H1 (cell line): ENCODE measurements at regions not wholly inside any gene's neighbourhood (a gene's known extent, or its start where the extent isn't known, plus 50 kb on each side); places are given as distances from the start of the nearest gene placed in this dataset.

Experiments used
- BACH1 ChIP-seq: IDR thresholded peaks from 2 replicates; pipeline ENCODE4 v1.6.1; 2012; ENCODE audit warnings: low read length, improper control_type of control experiment
- CEBPB ChIP-seq: IDR thresholded peaks from 2 replicates; pipeline ENCODE4 v1.6.1; 2012; ENCODE audit warnings: low read depth, low read length
- CTBP2 ChIP-seq: IDR thresholded peaks from 2 replicates; pipeline ENCODE4 v1.7.0; 2011; ENCODE audit warnings: borderline replicate concordance, mild to moderate bottlenecking, moderate library complexity, mixed read lengths, low read length; ENCODE audit not compliant: insufficient read depth, insufficient read length
- EP300 ChIP-seq, 2 experiments: IDR thresholded peaks; 1 replicate in 1 of 2; 2 replicates in 1 of 2; pipeline ENCODE4 v1.6.1; 2011 to 2012; ENCODE audit warnings: low read depth in 2 of 2, low read length in 2 of 2, mild to moderate bottlenecking in 2 of 2, borderline replicate concordance in 1 of 2, inconsistent platforms in 1 of 2, moderate library complexity in 1 of 2
- EZH2 ChIP-seq: fragments of 200-600 bp; sonication (generic); IDR thresholded peaks from 2 replicates; pipeline ENCODE4 v1.7.1; 2012; ENCODE audit warnings: low read depth, mild to moderate bottlenecking, moderate library complexity, low read length, inconsistent platforms; ENCODE audit not compliant: severe bottlenecking
- JUND ChIP-seq: IDR thresholded peaks from 2 replicates; pipeline ENCODE4 v1.6.1; 2011; ENCODE audit warnings: mild to moderate bottlenecking, improper control_type of control experiment, low read length
- POLR2A ChIP-seq, 2 experiments: IDR thresholded peaks; 1 replicate in 1 of 2; 2 replicates in 1 of 2; pipeline ENCODE4 v1.6.1; 2011; ENCODE audit warnings: low read depth in 2 of 2, low read length in 2 of 2, mild to moderate bottlenecking in 2 of 2; ENCODE audit errors: control extremely low read depth in 1 of 2
- RAD21 ChIP-seq, 2 experiments: IDR thresholded peaks in 1 of 2; conservative IDR thresholded peaks in 1 of 2; 2 replicates each; pipeline ENCODE4 v1.6.1; 2011; ENCODE audit warnings: low read depth in 2 of 2, low read length in 2 of 2, improper control_type of control experiment in 1 of 2, inconsistent platforms in 1 of 2, mild to moderate bottlenecking in 1 of 2, moderate library complexity in 1 of 2
- SIX5 ChIP-seq: IDR thresholded peaks from 2 replicates; pipeline ENCODE4 v1.6.1; 2011; ENCODE audit warnings: mild to moderate bottlenecking, low read depth, low read length
- SRF ChIP-seq: IDR thresholded peaks from 2 replicates; pipeline ENCODE4 v1.6.1; 2011; ENCODE audit warnings: mild to moderate bottlenecking, low read depth, low read length, moderate library complexity
- YY1 ChIP-seq: IDR thresholded peaks from 2 replicates; pipeline ENCODE4 v1.6.1; 2011; ENCODE audit warnings: low read depth, mild to moderate bottlenecking, low read length
- TF ChIP-seq, protein P1 (sequence below), 3 experiments: IDR thresholded peaks; 1 replicate in 2 of 3; 2 replicates in 1 of 3; pipeline versions ENCODE4 v1.5.1 to v1.6.1; 2011; ENCODE audit warnings: low read length in 3 of 3, mild to moderate bottlenecking in 3 of 3, inconsistent platforms in 2 of 3, low read depth in 1 of 3, moderate library complexity in 1 of 3; ENCODE audit not compliant: insufficient read depth in 1 of 3; ENCODE audit errors: control extremely low read depth in 1 of 3

DNA sequence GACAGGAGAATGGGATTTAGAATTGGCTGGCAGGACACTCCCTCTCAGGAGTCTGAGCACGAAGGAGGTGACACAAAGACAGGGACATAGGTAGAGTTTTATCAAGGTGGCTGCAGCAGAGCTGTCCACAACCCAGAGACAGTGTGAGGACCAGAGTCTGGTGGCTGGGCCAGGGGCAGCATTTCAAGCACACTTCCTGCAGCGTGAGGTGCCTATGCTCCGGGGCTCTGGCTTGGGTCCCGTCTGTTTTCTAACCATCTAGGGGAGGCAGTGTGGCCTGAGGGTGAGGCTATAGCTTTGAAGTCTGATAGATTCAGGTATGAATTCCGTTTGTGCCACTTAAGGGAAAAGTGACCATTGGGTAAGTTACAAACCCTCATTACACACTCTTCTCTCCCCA lies 222.7 kb upstream of the ZMIZ1 start:
- TF ChIP-seq, protein P1, sequence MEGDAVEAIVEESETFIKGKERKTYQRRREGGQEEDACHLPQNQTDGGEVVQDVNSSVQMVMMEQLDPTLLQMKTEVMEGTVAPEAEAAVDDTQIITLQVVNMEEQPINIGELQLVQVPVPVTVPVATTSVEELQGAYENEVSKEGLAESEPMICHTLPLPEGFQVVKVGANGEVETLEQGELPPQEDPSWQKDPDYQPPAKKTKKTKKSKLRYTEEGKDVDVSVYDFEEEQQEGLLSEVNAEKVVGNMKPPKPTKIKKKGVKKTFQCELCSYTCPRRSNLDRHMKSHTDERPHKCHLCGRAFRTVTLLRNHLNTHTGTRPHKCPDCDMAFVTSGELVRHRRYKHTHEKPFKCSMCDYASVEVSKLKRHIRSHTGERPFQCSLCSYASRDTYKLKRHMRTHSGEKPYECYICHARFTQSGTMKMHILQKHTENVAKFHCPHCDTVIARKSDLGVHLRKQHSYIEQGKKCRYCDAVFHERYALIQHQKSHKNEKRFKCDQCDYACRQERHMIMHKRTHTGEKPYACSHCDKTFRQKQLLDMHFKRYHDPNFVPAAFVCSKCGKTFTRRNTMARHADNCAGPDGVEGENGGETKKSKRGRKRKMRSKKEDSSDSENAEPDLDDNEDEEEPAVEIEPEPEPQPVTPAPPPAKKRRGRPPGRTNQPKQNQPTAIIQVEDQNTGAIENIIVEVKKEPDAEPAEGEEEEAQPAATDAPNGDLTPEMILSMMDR (IDR thresholded peaks at IDR 0.05; ENCODE audit: control extremely low read depth in 1 of 3, insufficient read depth in 1 of 3, low read depth in 1 of 3, low read length in 3 of 3) = no peak
- TF ChIP-seq CTBP2 (no peak), POLR2A (IDR thresholded peaks at IDR 0.05; ENCODE audit: control extremely low read depth in 1 of 2, low read depth in 2 of 2, low read length in 2 of 2) (no peak), SIX5 (no peak), EZH2 (no peak), SRF (no peak), YY1 (no peak), EP300 (IDR thresholded peaks at IDR 0.05; ENCODE audit: borderline replicate concordance in 1 of 2, low read depth in 2 of 2, low read length in 2 of 2) (no peak), JUND (no peak), CEBPB (no peak), BACH1 (no peak), RAD21 (IDR thresholded peaks at IDR 0.05 in 1 of 2, conservative IDR thresholded peaks at IDR 0.05 in 1 of 2; ENCODE audit: low read depth in 2 of 2, low read length in 2 of 2) (no peak)
